ENCODE measurements at regions not wholly inside any gene's neighbourhood (a gene's known extent, or its start where the extent isn't known, plus 50 kb on each side); places are given as distances from the start of the nearest gene placed in this dataset.

- TF ChIP-seq, protein P1, sequence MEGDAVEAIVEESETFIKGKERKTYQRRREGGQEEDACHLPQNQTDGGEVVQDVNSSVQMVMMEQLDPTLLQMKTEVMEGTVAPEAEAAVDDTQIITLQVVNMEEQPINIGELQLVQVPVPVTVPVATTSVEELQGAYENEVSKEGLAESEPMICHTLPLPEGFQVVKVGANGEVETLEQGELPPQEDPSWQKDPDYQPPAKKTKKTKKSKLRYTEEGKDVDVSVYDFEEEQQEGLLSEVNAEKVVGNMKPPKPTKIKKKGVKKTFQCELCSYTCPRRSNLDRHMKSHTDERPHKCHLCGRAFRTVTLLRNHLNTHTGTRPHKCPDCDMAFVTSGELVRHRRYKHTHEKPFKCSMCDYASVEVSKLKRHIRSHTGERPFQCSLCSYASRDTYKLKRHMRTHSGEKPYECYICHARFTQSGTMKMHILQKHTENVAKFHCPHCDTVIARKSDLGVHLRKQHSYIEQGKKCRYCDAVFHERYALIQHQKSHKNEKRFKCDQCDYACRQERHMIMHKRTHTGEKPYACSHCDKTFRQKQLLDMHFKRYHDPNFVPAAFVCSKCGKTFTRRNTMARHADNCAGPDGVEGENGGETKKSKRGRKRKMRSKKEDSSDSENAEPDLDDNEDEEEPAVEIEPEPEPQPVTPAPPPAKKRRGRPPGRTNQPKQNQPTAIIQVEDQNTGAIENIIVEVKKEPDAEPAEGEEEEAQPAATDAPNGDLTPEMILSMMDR (IDR thresholded peaks at IDR 0.05; ENCODE audit: low read depth, low read length) = no peak
- no peak for TF ChIP-seq EZH2phosphoT487 (IDR thresholded peaks at IDR 0.05; ENCODE audit: low read depth)
Observed at GRCh38 chr3:46095307-46095706, 68.0 kb upstream of the XCR1 start.

Measured in OCI-LY3 (cell line).